ENCODE measurements at regions not wholly inside any gene's neighbourhood (a gene's known extent, or its start where the extent isn't known, plus 50 kb on each side); places are given as distances from the start of the nearest gene placed in this dataset.

DNA sequence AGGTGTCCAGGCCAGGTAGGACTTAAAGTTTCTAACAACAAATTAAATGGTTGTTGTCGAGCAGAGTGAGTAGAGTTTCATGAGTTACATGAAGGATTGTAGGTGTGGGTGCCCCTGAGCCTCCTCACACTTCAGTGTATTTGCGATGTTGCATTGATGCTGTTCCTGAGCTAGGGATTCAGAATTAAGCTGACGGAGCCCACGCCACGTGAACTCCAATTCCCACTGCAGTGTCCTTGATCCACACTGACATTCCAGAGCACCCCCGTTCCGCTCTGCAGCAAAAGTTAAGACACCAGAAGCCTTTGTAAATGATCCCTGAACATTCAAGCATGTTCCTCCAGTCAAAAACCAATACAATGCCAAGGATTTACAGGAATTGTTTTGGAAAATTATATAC is 78.8 kb upstream of the SEC61G start:
- no peak for DNase-seq
- Histone ChIP-seq H3K27me3 (ENCODE audit: control insufficient read depth, insufficient read depth, low read length) (no peaks in the 10 kb centered on the region; the same call in 1 of the 2 replicates), H3K36me3 (replicated peaks; ENCODE audit: control insufficient read depth, insufficient read depth, low read length) (no peaks in the 10 kb centered on the region), H3K4me3 (ENCODE audit: insufficient read depth, low read depth, low read length) (no peak overlapping the region)

DNA sequence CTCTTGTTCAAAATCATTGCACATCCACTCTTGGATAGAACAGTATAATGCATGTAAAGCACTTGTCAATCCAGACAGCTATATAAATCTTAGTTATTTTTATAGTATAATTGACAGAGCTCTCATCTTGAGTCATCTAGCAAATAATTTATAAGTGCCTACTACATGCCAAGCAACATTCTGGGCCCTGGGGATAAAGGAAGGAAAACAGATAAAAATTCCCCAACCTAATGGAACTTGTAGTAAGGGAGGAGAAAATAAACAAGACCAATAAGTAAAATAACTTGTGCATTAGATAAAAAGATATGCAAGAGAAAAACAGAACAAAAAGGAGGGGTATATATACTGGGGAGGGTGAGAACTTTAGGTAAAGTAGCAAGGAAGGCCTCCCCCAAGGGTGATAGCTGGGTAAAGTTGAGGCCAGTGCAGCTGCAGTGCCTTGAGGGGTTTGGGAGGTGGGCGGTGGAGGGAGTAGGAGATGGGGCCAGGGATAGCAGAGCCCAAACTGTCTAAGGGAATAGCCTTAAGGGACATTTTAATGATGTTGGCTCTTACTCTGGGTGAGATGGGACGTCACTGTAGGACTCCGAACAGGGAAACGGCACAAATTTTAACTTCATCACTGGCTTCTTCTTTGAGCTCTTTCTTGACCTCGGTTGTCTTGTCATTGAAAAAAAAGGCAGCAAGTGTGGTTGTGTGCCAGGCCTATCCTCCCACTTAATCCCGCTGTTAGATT is 79.3 kb upstream of the SEC61G start:
- H3K4me3 ChIP-seq (ENCODE audit: insufficient read depth, low read depth, low read length) = no peak overlapping the region
- no peaks in the 10 kb centered on the region for H3K36me3 ChIP-seq (replicated peaks; ENCODE audit: control insufficient read depth, insufficient read depth, low read length)
- no peak for DNase-seq
- H3K27me3 ChIP-seq (ENCODE audit: control insufficient read depth, insufficient read depth, low read length) = no peaks in the 10 kb centered on the region; the same call in 1 of the 2 replicates

DNA sequence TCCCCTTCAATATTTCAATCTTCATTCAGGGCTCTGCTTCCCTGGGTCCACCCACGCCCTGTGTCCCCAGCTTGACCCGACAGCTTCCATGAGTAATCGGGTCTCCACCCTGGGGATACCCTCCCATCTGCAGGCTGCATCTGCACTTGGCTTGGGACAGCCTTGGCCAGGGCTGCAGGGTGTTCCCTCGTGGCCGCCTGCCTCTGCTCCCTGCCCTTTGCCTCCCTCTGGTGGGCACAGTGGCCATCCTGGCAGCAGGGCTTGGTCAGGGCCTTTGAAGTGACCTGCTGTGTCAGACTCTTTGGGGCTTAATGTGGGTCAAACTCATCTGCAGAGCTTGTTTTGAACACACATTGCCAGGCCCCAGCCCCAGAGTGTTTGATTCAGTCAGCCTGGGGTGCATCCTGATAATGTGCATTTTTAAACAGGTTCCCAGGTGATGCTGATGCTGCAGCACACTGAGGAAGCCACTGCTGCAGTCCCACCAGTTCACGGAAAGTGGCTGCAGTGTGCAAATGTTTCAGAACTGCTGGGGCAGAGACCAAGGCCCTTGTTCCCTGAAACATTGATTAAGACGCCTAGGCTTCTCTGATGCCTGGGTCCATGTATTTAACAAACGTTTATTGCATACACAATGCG is 80.7 kb upstream of the SEC61G start:
- no peak overlapping the region for H3K4me3 ChIP-seq (ENCODE audit: insufficient read depth, low read depth, low read length)
- DNase-seq = peak; percentile 72
- no peaks in the 10 kb centered on the region for H3K36me3 ChIP-seq (replicated peaks; ENCODE audit: control insufficient read depth, insufficient read depth, low read length)
- no peaks in the 10 kb centered on the region; the same call in 1 of the 2 replicates for H3K27me3 ChIP-seq (ENCODE audit: control insufficient read depth, insufficient read depth, low read length)

DNA sequence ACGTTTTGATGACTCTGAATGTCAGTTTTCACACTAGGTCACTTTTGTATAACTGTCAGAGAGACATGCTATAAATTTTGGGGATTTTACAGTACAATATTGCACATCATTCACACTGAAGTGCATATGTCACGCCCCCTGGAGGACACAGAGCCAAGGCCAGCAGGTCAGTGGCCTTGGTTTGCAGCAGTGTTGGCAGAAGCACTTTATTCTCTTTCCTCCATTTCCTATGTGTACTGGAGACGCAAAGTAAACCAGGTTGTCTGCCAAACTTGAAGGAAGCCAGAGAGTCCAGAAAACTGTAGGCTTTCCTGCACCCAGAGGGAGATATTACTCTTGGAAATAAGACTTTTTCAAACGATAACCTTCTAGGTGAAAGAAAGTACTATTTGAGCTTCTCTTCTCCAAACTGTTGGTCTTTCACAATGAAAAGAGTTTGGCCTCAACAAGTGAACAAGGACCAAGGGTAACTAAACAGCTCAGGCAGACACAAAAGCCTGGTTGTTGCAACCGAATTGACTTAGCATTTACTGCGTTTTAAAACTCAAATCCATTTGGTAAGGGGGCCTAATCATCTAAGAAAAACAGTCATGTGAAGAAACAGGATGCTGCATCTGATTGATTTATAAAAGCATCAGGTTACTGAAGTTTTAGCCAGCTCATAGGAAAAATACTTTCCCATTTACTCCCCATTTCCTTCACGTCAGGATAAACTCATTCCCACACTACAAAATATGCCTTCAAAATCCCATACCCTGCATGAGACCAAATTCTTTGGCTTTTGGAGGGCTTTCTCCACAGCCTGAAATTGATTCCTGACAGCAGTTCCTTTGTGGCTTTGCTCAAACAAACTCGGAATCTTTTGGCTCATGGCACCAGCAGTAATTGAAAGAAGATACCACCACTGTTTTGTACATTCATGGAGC is 83.0 kb upstream of the SEC61G start:
- H3K36me3 ChIP-seq (replicated peaks; ENCODE audit: control insufficient read depth, insufficient read depth, low read length) = no peaks in the 10 kb centered on the region
- no peaks in the 10 kb centered on the region for H3K27me3 ChIP-seq (ENCODE audit: control insufficient read depth, insufficient read depth, low read length)
- H3K4me3 ChIP-seq (ENCODE audit: insufficient read depth, low read depth, low read length) = no peak overlapping the region
- DNase-seq = peak; percentile 24

DNA sequence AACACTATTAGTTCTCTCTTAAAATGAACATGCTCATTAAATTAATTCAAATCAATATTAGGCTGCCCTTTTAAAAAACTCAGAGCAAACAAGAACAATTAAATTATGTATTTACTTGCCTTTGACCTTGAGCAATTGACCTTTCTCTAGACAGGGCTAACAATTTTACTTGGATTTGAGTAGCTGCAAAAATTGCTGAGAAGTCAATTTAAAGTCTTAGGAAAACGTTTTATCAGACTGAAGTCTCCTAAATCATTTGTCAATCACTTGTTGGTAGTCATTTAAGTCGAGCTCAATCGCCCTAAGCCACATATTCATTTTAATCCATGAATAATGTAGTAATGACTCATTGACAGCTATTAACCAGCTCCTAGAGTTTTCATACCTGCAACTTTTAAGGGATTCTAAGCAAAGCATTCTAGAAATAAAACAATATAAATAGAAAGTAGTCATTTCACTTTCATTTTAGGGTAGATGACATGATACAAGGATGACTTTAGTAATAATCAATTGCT is 84.9 kb upstream of the SEC61G start:
- no peak for DNase-seq
- Histone ChIP-seq H3K4me3 (ENCODE audit: insufficient read depth, low read depth, low read length) (no peak overlapping the region), H3K27me3 (ENCODE audit: control insufficient read depth, insufficient read depth, low read length) (no peaks in the 10 kb centered on the region)

DNA sequence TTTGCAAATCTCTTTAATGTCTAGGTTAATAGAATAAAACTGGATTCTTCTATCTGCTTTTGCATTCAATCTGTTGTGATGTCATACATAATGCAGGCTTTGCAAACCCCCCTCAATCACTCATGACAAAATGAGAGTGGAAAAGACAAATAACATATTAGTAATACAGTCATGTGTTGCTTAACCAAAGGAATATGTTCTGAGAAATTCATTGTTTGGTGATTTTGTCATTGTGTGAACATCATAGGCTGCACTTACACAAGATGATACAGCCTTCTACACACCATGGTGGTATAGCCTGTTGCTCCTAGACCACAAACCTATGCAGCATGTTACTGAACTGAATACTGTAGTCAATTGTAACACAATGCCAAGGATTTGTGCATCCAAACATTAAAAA is 87.3 kb upstream of the SEC61G start:
- Histone ChIP-seq H3K36me3 (replicated peaks; ENCODE audit: control insufficient read depth, insufficient read depth, low read length) (no peaks in the 10 kb centered on the region), H3K4me3 (ENCODE audit: insufficient read depth, low read depth, low read length) (no peak overlapping the region), H3K27me3 (ENCODE audit: control insufficient read depth, insufficient read depth, low read length) (no peaks in the 10 kb centered on the region)
- DNase-seq = no peak

More for the DNA sequence above, 84.9 kb upstream of the SEC61G start:
- no peaks in the 10 kb centered on the region for H3K36me3 ChIP-seq (replicated peaks; ENCODE audit: control insufficient read depth, insufficient read depth, low read length)

DNA sequence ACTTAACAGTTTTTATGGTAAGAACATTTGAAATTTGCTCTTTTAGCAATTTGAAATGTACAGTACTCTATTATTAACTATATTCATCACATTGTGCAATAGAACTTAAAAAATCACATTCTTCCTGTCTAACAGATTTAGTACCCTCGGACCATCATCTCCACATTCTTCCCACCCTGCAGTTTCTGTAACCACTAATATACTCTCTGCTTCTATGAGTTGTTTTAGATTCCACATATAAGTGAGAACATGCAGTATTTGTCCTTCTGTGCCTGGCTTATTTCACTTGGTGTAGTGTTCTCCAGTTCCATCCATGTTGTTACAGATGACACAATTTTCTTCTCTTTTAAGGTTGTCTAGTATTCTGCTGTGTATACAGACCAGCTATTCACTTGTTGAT is 88.9 kb upstream of the SEC61G start:
- H3K36me3 ChIP-seq (replicated peaks; ENCODE audit: control insufficient read depth, insufficient read depth, low read length) = no peaks in the 10 kb centered on the region
- no peak overlapping the region for H3K4me3 ChIP-seq (ENCODE audit: insufficient read depth, low read depth, low read length)
- no peak for DNase-seq
- H3K27me3 ChIP-seq (ENCODE audit: control insufficient read depth, insufficient read depth, low read length) = no peaks in the 10 kb centered on the region

DNA sequence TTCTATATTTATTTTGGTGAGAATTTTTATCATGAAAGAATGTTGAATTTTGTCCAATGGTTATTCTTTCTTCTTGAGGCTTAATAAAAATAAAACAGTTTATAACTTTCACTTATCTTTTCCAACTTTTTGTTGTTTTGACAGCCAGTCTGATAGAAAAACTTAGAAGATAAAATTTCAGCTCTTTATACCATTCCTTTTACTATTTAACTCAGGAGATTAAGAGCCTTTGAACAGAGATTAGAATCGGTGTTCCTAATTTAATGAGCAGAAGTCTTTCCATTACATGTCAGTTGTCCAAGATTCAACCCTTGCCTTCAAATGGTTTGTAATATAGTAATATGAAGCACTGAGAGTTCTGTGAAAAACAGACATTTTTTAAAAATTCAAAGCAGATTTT is 97.8 kb upstream of the SEC61G start:
- no peak for DNase-seq

DNA sequence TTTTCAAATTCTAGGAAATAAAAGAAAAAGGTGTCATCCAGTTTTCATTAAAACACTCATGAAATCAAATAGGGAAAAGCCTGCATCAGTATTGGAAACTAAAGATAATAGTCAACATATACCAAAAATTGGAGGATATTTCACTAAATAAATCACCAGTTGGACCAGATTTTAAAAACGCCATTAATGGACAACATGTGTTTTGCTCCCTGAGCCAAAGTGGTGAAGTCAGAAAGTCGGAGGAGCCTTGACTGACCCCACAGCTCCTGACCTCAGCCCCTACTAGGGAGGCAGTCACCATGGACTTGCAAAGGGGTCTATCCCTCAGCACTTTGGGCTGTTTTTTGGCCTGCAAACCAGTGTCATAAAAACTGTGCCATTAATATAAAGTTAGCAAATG is 98.3 kb upstream of the SEC61G start:
- no peak overlapping the region for H3K4me3 ChIP-seq (ENCODE audit: insufficient read depth, low read depth, low read length)
- H3K36me3 ChIP-seq (replicated peaks; ENCODE audit: control insufficient read depth, insufficient read depth, low read length) = no peaks in the 10 kb centered on the region
- DNase-seq = no peak
- H3K27me3 ChIP-seq (ENCODE audit: control insufficient read depth, insufficient read depth, low read length) = no peaks in the 10 kb centered on the region

More for the DNA sequence above, 97.8 kb upstream of the SEC61G start:
- Histone ChIP-seq H3K4me3 (ENCODE audit: insufficient read depth, low read depth, low read length) (no peak overlapping the region), H3K27me3 (ENCODE audit: control insufficient read depth, insufficient read depth, low read length) (no peaks in the 10 kb centered on the region), H3K36me3 (replicated peaks; ENCODE audit: control insufficient read depth, insufficient read depth, low read length) (no peaks in the 10 kb centered on the region)

DNA sequence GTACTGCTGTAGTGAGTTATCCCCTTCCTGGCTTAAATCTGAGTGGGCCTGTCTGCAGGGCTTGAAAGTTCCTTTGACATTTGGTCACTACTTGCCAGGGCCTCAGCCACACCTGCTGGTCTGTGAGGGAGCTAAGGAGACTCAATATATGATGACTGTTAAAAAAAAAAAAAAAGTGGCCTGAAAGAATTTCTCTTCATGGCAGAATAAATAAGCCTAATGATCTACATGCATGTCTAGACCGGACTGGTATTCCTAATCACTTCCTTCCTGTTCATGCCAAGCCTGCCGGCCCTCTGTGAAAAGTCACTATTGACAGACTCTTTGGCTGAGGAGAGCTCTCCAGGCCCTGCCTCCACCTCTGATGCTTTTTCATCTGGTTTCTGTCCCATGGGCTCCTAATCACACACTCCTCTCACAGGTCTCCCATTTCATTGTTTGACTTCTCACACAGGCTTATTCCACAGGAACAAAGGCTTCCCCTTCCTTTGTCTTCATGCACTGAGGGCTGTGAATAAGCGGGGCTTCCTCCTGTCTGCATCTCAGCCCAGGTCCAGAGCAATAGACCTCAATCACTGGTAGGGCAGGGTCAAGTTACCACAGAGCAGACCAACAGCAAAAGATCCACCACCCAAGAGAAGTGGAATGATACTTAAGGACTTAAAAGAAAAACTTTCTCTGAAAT is 99.1 kb upstream of the SEC61G start:
- Histone ChIP-seq H3K4me3 (ENCODE audit: insufficient read depth, low read depth, low read length) (no peak overlapping the region), H3K36me3 (replicated peaks; ENCODE audit: control insufficient read depth, insufficient read depth, low read length) (no peaks in the 10 kb centered on the region), H3K27me3 (ENCODE audit: control insufficient read depth, insufficient read depth, low read length) (no peaks in the 10 kb centered on the region)
- no peak for DNase-seq

DNA sequence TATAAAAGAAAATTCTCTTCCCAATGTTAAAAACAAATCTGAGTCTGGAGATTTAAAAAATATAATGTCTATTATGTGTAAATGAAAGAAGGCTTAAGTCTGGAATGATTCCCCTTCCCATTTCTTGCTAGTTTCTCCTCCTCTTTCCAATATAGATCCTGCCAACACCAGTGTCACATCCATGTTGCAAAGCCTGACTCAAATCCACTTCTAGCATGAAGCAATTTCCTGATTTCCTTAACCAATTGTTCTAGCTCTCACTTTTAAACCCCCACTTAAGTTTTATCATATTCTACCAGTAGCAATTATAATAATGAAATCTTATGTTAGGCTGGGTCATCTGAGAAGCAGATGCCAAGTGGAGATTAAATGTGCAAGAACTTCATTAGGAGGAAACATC is 100.1 kb upstream of the SEC61G start:
- no peak for DNase-seq
- no peak overlapping the region for H3K4me3 ChIP-seq (ENCODE audit: insufficient read depth, low read depth, low read length)
- H3K36me3 ChIP-seq (replicated peaks; ENCODE audit: control insufficient read depth, insufficient read depth, low read length) = no peaks in the 10 kb centered on the region
- H3K27me3 ChIP-seq (ENCODE audit: control insufficient read depth, insufficient read depth, low read length) = no peaks in the 10 kb centered on the region

DNA sequence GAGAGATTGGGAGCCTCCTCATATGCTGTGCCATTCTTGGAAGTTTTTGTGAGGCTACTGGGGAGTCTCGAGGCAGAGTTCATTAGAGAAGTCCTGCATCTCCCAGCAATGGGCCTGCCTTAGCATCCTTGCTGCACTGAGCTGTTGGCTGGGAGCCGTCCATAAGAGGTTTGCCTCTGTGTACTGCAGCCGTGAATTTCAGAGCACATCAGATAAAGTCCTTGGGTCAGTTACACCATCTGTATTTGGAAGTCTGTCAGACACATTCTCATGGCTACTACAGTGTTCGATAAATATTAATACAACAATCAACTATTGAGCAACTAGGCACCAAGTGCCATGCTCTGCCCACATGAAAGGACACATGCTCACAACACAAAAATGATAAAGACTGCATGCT is 100.5 kb upstream of the SEC61G start:
- no peak overlapping the region for H3K4me3 ChIP-seq (ENCODE audit: insufficient read depth, low read depth, low read length)
- H3K27me3 ChIP-seq (ENCODE audit: control insufficient read depth, insufficient read depth, low read length) = no peaks in the 10 kb centered on the region
- no peak for DNase-seq
- no peaks in the 10 kb centered on the region for H3K36me3 ChIP-seq (replicated peaks; ENCODE audit: control insufficient read depth, insufficient read depth, low read length)

DNA sequence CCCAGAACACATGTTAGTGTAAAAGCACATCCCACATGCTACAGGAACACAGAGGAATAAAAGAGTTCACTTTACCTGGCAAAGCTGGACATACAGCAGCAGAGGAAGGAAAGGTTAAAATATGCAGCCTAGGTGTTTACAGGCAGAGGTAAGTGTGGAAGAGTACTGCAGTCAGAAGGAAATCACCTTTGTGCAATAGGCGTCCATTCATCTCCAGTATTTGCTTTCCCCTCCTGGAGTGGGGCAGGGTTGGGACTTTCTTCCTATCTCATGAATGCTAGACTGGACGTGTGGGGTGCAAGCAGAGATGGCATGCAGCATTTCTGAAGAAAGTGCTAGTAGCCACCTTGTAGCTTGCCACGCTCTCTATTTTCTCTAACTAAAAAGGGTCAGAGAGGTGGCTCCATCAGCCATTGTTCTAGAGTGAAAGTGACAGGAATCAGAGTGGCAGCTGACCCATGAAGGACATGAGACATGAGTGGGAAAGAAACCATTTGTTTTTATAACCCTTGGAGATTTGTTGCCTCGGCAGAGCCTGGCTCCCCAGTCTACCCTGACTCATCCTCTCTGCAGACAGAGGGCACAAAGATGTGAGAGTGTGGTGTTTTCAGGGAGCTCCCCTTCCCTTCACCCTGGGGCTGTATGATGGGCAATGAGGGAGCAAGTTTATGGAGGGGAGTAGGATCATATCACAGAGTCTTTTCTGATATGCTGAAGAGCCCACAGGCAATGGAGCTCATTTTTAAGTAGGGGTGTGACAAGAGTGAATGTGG is 101.2 kb upstream of the SEC61G start:
- DNase-seq = no peak
- no peak overlapping the region for H3K4me3 ChIP-seq (ENCODE audit: insufficient read depth, low read depth, low read length)
- no peaks in the 10 kb centered on the region for H3K27me3 ChIP-seq (ENCODE audit: control insufficient read depth, insufficient read depth, low read length)
- H3K36me3 ChIP-seq (replicated peaks; ENCODE audit: control insufficient read depth, insufficient read depth, low read length) = no peaks in the 10 kb centered on the region

Data from H7 (cell line).